ENCODE measurements at regions not wholly inside any gene's neighbourhood (a gene's known extent, or its start where the extent isn't known, plus 50 kb on each side); places are given as distances from the start of the nearest gene placed in this dataset.
"Not testable (repeated sequence)": the region's sequence is repeated elsewhere in the genome, so short reads cannot be mapped to it uniquely, and the experiment has no call there.

DNA sequence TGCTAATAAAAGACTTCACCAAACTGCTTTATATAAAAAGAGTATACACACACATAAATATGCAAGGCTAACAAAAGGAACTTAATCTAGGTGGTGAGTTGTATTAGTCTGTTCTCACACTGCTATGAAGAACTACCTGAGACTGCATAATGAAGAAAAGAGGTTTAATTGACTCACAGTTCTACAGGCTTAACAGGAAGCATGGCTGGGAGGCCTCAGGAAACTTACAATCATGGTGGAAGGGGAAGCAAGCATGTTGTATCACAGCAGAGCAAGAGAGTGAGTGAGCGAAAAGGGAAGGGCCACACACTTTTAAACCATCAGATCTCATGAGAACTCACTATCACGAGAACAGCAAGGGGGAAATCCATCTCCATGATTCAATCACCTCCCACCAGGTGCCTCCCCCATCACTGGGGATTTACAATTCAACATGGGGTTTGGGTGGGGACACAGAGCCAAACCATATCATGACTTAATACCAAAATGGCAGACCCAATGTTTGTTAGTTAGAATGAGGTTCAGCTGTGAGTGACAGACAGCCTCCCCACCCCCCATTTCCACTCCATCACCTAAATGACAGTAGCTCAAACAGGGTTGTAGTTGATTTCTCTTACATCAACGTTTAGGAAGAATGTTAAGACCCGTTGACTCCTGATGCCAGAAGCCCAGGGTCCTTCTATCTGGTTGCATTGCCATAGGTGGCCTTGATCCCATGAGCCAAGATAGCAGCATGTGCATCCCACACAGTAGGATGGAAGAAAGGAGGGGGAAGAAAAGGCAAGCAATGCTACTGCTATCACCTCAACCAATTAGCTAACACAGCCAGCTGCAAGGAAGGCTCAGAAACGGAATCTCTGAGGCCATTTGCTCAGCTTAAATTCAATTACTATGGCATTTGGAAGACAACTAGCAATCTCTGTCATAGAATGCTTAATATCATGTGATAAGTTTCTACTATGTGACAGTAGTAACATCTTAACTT is 77.0 kb downstream of the CCDC71L start:
- DNase-seq, result no peak

DNA sequence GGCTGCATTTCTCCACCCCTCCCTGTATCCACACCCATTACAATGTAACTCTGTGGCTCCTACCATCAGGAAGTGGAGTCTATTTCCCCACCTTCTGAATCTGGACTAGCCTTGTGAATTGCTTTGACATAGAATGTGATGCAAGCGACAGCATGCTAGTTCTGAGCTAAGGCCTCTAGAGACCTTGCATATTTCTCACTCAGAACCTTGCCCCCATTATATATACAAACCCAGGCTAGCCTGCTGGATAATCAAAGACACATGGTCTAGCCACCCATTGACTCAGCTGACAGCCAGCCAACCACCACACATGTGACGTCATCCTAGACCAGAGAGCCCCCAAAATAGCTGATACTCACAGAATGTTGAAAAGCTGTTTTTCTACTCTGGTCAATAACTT is 77.9 kb downstream of the CCDC71L start:
- DNase-seq, result no peak

DNA sequence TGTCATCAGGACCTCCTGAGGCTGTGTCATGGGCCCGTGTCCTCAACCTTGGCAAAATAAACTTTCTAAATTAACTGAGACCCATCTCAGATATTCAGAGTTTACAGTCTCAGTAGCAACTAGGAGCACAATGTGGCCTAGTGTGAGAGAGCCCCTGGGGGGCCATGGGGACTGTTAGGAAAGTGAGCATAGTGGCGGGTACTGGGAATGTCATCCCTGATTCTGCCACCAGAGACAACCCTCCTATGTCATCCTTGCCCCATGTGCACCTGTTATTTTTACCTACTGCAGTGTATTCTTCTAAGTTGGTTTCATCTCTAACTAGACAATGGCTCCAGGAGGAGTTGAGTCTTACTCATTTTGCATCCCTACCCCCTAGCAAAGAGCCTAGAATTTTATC is 78.6 kb downstream of the CCDC71L start:
- no peak for DNase-seq

- DNase-seq, result not testable (repeated sequence)
Observed at GRCh38 chr7:106579086-106579485, 81.9 kb downstream of the CCDC71L start.

DNA sequence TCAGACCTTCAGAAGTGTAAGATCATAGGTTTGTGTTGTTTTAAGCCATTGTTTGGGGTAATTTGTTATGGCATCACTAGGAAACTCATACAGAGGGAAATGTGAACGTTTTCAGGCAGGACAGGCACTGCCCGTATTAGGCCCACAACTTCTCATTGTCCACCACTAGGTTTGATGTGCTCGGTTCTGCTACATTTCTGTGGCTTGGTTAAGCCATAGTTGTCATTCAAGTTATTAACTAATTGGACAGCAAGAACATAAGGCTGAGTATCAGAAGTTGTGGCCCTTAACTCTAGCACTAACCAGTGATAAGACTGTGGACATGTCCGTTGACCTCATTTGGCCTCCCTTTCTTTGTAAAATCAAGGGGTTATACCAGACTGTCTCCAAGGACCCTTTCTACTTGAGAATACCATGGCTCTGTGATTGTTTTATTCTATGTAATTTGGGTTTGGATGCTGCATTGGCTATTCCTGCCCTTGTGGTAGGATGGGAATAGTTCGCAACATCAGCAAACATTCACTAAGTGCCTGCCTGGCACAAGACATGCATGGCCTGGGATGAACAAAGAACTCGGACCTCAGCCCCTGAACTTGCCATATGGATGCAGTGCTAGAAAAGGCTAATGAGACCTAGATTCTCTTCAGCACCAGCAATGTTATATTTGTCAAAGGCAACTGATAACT is 85.7 kb downstream of the CCDC71L start:
- DNase-seq, result no peak

- DNase-seq, result no peak
Observed at GRCh38 chr7:106573738-106574137, 87.2 kb downstream of the CCDC71L start.

DNA sequence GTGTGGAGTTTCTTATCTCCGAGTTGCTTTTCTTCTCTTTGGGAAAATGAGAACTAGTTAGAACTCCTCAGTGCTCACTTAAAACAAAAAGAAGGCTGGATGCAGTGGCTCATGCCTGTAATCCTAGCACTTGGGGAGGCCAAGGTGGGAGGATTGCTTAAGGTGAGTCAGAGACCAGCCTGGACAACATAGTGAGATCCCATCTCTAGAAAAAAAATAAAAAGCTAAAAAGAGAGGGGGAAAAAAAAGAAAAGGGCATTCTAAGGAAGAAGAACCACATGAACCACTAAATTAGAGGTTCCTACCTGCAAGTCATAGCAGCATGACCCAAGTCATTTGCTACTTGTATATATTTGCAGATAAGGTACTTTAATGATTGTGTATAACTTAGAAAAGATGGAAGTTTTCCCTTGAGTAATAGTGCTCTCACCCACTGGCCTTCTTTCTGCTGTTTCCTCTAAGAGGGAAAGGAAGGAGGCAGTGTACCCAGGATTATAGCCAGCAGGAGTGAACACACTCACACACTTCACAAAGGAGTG is 87.8 kb downstream of the CCDC71L start:
- DNase-seq, result no peak

DNA sequence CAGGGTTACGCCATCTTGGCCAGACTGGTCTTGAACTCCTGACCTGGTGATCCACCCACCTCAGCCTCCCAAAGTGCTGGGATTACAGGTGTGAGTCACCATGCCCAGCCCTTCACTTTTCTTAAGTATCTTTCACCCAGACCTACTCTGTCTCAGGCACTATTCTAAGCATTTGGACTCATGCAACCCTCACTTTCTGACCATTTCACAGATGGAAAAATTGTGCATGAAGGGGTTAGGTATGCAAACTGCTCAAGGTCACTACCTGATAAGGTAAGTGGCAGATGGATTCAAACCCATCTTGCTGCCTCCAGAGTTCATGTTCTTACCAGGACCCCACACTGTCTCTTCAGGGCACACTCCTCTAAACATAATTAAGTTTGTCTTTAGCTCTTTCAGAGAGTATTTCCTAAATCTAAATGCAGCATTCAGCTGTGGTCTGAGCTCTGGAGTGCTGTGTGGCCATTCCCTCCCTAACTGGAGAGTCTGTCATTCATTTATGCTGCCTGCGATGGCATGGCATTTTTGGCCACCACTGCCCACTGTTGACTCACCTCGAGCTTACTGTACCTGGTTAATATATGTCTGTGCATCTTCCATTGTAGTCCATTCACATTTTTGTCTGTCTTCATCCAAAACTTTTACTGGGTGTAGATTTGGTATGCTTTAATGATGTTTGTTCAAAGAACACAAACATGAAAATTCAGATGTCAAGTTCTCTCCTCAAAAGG is 88.4 kb downstream of the CCDC71L start:
- no peak for DNase-seq

DNA sequence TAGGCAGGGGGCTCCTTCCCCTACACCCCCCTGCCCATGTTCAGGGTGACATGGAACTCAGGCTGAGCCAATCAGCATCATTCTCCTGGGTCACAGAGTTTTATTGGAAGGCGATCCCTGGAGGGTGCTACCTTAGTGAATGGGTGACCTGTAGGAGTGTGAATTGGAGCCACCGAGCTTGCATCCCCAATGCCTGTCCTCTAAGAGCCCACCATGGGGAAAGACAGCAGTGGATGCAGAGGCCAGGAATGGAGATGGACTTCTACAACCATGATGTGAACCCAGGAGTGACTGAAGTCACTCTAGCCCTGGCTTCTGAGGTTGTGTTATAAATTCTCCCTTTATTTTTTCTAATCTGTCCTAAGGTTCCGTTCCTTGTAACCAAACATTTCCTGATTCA is 89.4 kb downstream of the CCDC71L start:
- no peak for DNase-seq

- DNase-seq, result no peak
Observed at GRCh38 chr7:106570948-106571418, 90.0 kb downstream of the CCDC71L start.

DNA sequence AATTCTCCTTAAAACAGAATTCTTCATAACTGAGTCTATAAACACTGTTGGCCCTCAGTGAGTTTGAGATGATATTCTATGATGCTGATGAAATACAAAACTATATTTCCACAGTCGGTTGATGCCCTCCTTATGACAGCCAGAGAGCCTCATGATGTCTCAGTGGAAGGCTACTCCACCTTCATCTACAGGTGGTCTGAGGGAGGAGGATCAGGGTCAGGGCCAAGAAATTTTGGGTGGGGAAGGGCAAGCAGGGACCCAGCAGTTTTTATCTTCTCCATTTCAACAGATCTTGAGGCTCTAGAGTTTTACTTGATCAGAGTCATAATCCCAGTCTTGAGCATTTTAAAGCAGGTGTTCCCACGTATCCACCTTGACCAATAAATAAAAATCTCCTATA is 90.8 kb downstream of the CCDC71L start:
- DNase-seq, result no peak

GRCh38 chr7:106569500-106569929 is 91.4 kb downstream of the CCDC71L start:
- DNase-seq, result no peak

DNA sequence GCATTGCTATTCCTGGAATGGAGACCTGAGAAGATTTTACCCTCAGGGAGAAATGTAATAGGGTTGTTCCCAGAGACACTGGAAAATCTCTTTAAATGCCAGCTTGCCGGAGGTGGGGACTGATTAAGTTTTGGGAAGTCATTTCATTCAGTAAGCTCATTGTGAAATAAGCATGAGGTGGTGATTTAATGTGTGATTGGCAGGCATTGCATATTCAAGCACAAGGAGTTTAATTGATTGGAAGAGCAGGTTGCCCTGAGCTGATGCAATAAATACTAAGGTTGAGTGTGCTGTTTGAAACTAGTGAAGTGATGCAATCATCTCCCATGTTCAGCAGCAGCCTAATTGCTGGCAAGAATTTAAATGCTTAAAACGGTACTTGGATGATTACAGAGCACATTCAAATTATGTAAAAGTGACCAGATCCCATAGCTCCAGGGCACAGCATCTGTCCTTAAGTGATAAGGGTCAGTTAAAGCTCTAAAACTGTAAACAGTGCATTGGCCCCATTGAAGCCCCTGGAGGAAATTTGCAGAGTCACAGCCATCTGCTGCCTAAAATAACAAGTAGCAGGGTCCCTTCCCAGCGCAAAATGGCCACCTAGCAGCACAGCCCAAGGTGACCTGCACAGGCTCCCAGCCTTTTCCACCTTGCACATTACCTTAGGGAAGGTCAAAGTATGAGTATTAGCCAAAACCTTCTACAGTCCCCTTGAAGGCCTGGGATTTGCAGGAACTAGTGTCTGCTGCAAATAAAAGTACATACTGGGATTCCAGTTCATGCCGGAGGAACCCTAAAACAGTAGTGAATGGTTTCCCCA is 92.1 kb downstream of the CCDC71L start:
- no peak for DNase-seq

GRCh38 chr7:106568002-106568679 is 92.8 kb downstream of the CCDC71L start:
- no peak for DNase-seq

DNA sequence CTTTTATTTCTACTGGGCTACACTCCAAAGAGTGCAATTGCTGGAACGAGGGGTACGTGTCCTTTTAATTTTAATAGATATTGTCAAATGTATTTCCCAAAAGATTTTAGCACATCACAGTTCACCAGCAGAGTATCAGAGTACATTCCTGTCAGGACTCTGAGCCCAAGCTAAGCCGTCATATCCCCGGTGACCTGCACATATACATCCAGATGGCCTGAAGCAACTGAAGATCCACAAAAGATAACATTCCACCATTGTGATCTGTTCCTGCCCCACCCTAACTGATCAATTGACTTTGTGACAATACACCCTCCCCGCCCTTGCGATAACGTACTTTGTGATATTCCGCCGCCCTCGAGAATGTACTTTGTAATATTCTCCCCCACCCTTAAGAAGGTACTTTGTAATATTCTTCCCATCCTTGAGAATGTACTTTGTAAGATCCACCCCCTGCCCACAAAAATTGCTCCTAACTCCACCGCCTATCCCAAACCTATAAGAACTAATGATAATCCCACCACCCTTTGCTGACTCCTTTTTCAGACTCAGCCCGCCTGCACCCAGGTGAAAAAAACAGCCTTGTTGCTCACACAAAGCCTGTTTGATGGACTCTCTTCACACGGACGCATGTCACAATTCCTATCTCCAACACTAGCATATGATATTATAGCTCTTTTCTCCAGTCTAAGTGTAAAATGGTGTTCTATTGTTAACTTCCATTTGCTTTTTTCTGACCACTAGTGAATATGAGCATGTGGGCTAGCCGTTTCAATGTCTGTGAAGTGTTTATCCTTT is 93.6 kb downstream of the CCDC71L start:
- DNase-seq, result not testable (repeated sequence)

DNA sequence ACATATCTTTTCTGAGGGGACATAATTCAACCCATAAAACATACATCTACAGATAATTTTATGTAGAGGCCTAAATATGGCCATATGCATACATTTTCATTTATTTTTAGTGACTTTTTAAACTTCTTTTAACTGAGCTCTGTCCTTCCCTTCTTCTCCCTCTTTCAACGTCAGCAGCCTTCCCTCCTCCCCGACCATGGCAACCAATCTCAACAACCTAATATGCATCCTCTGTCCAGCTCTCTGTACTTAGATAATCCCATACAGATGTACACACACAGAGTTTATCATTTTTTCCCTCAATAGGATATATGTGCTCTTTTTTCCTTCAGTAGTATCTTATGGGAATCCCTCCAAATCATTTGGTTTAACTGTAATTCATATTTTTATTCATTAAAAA is 94.3 kb downstream of the CCDC71L start:
- no peak for DNase-seq

GRCh38 chr7:106566196-106566595 is 94.8 kb downstream of the CCDC71L start:
- no peak for DNase-seq

DNA sequence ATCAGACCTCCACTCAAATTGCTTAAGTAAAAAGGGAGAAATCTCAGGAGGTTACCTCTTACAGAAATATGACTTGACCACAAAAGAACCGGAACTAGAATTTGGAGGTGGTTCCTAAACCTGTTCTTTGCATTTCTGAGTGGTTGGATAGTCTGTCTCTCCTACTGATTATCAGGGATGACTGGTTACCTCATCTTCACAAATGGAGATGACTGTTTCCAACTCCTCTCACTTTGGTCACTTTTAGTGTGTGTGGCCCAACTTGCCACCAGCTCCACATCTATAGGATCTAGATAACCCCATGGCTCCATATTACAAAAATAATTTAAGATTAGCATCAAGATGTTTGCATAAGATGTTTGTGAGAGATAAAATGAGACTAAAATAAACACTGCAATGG is 95.5 kb downstream of the CCDC71L start:
- no peak for DNase-seq

- DNase-seq, result no peak
Observed at GRCh38 chr7:106563466-106564150, 97.3 kb downstream of the CCDC71L start.
